NOMO-1 (cell line): ENCODE measurements at regions not wholly inside any gene's neighbourhood (a gene's known extent, or its start where the extent isn't known, plus 50 kb on each side); places are given as distances from the start of the nearest gene placed in this dataset.

ENCODE experiments used
- DNase-seq, 2 experiments: peaks; one replicate each; lab custom pipeline; 2025; ENCODE audit not compliant: unreplicated experiment in 2 of 2; lab: John Stamatoyannopoulos, UW

GRCh38 chr14:25197885-25198284 lies 147.9 kb upstream of the STXBP6 start:
- DNase-seq = no peak

- no peak for DNase-seq
Observed at GRCh38 chr14:25180221-25180620, 130.3 kb upstream of the STXBP6 start.

GRCh38 chr14:25178255-25178654 lies 128.3 kb upstream of the STXBP6 start:
- no peak for DNase-seq

GRCh38 chr14:25150934-25151790 lies 101.2 kb upstream of the STXBP6 start:
- peak in 1 of 2 experiments; percentile 60 for DNase-seq

GRCh38 chr14:25150401-25150800 lies 100.5 kb upstream of the STXBP6 start:
- DNase-seq = no peak

GRCh38 chr14:25140411-25140810 lies 90.5 kb upstream of the STXBP6 start:
- no peak for DNase-seq

GRCh38 chr14:25136811-25137210 lies 86.9 kb upstream of the STXBP6 start:
- no peak for DNase-seq

- no peak for DNase-seq
Observed at GRCh38 chr14:25134184-25134583, 84.2 kb upstream of the STXBP6 start.

GRCh38 chr14:25132732-25133422 lies 82.9 kb upstream of the STXBP6 start:
- peak; percentile 18 to 61 for DNase-seq

- DNase-seq = no peak
Observed at GRCh38 chr14:25132094-25132493, 82.1 kb upstream of the STXBP6 start.

- no peak for DNase-seq
Observed at GRCh38 chr14:25122843-25123242, 72.9 kb upstream of the STXBP6 start.

- no peak for DNase-seq
Observed at GRCh38 chr14:25122211-25122610, 72.3 kb upstream of the STXBP6 start.

GRCh38 chr14:25121337-25122129 lies 71.6 kb upstream of the STXBP6 start:
- no peak for DNase-seq

- DNase-seq = no peak
Observed at GRCh38 chr14:25120261-25120660, 70.3 kb upstream of the STXBP6 start.

GRCh38 chr14:25118671-25119070 lies 68.7 kb upstream of the STXBP6 start:
- no peak for DNase-seq

GRCh38 chr14:25117342-25117741 lies 67.4 kb upstream of the STXBP6 start:
- no peak for DNase-seq

GRCh38 chr14:25116607-25117006 lies 66.7 kb upstream of the STXBP6 start:
- DNase-seq = no peak

- no peak for DNase-seq
Observed at GRCh38 chr14:25113394-25113793, 63.4 kb upstream of the STXBP6 start.

GRCh38 chr14:25111061-25111601 lies 61.2 kb upstream of the STXBP6 start:
- DNase-seq = no peak

- no peak for DNase-seq
Observed at GRCh38 chr14:25110106-25110505, 60.2 kb upstream of the STXBP6 start.

- DNase-seq = no peak
Observed at GRCh38 chr14:25108959-25109358, 59.0 kb upstream of the STXBP6 start.
